ENCODE measurements at regions not wholly inside any gene's neighbourhood (a gene's known extent, or its start where the extent isn't known, plus 50 kb on each side); places are given as distances from the start of the nearest gene placed in this dataset.

DNA sequence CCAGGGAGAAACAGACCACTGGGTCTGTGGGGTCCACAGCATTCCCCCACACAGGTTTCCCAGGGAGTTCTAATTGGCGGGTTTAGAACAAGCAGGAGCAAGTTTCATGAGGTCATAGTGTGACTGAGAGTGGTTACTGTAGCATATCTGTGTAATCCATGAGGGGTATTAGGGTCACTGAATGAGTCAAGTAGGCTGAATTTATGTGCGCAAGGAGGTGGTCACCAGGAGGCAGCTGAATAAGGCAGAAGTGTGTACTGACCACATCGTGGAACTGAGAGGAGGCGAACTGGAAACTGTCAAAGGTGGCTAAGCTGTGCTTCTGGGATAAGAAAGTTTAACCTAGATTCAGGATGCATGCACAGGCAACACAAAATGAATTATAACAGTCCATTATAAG, 876.0 kb downstream of the METTL15 start:
- no peak for TF ChIP-seq POLR2AphosphoS5 (IDR thresholded peaks at IDR 0.05)
- TF ChIP-seq, protein P1, sequence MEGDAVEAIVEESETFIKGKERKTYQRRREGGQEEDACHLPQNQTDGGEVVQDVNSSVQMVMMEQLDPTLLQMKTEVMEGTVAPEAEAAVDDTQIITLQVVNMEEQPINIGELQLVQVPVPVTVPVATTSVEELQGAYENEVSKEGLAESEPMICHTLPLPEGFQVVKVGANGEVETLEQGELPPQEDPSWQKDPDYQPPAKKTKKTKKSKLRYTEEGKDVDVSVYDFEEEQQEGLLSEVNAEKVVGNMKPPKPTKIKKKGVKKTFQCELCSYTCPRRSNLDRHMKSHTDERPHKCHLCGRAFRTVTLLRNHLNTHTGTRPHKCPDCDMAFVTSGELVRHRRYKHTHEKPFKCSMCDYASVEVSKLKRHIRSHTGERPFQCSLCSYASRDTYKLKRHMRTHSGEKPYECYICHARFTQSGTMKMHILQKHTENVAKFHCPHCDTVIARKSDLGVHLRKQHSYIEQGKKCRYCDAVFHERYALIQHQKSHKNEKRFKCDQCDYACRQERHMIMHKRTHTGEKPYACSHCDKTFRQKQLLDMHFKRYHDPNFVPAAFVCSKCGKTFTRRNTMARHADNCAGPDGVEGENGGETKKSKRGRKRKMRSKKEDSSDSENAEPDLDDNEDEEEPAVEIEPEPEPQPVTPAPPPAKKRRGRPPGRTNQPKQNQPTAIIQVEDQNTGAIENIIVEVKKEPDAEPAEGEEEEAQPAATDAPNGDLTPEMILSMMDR (IDR thresholded peaks at IDR 0.05): no peak

Measured in breast epithelium (tissue), 3 donors.